PFSK-1 (cell line): ENCODE measurements at regions not wholly inside any gene's neighbourhood (a gene's known extent, or its start where the extent isn't known, plus 50 kb on each side); places are given as distances from the start of the nearest gene placed in this dataset.

ENCODE experiments used
- FOXP2 ChIP-seq: optimal IDR thresholded peaks from 2 replicates; pipeline ENCODE3; 2011; ENCODE audit warnings: borderline replicate concordance, control low read depth, inconsistent platforms; ENCODE audit not compliant: insufficient read depth; ENCODE audit errors: extremely low read length, extremely low read depth
- POLR2AphosphoS5 ChIP-seq: IDR thresholded peaks from 2 replicates; pipeline ENCODE4 v1.6.1; 2012; ENCODE audit warnings: low read depth, mild to moderate bottlenecking, control low read depth, low read length, moderate library complexity
- REST ChIP-seq, 2 experiments: IDR thresholded peaks; 2 replicates each; pipeline versions ENCODE4 v1.6.1 to v1.8.0; 2011 to 2012; ENCODE audit warnings: low read depth in 2 of 2, low read length in 2 of 2, control low read depth in 1 of 2, inconsistent platforms in 1 of 2, mild to moderate bottlenecking in 1 of 2, moderate library complexity in 1 of 2; ENCODE audit not compliant: insufficient read depth in 1 of 2
- SIN3A ChIP-seq: IDR thresholded peaks from 2 replicates; pipeline ENCODE4 v1.6.1; 2012; ENCODE audit warnings: mild to moderate bottlenecking, low read length, moderate library complexity, borderline replicate concordance; ENCODE audit not compliant: insufficient read depth
- TAF1 ChIP-seq: IDR thresholded peaks from 2 replicates; pipeline ENCODE4 v1.6.1; 2012; ENCODE audit warnings: low read length, control low read depth, borderline replicate concordance; ENCODE audit not compliant: insufficient read depth

GRCh38 chr3:104648823-104649222 is 717.9 kb upstream of the ALCAM start:
- TF ChIP-seq TAF1 (no peak), SIN3A (no peak), REST (IDR thresholded peaks at IDR 0.05; ENCODE audit: insufficient read depth in 1 of 2, low read depth in 2 of 2, low read length in 2 of 2) (no peak), POLR2AphosphoS5 (no peak), FOXP2 (no peak)

GRCh38 chr3:104669083-104669482 is 697.6 kb upstream of the ALCAM start:
- TF ChIP-seq SIN3A: no peak
- no peak for TF ChIP-seq REST (IDR thresholded peaks at IDR 0.05; ENCODE audit: insufficient read depth in 1 of 2, low read depth in 2 of 2, low read length in 2 of 2)
- TF ChIP-seq TAF1: no peak
- no peak for TF ChIP-seq FOXP2
- TF ChIP-seq POLR2AphosphoS5: no peak

GRCh38 chr3:104672331-104672730 is 694.4 kb upstream of the ALCAM start:
- TF ChIP-seq REST (IDR thresholded peaks at IDR 0.05; ENCODE audit: insufficient read depth in 1 of 2, low read depth in 2 of 2, low read length in 2 of 2) (no peak), FOXP2 (no peak), TAF1 (no peak), POLR2AphosphoS5 (no peak), SIN3A (no peak)

- TF ChIP-seq TAF1 (no peak), REST (IDR thresholded peaks at IDR 0.05; ENCODE audit: insufficient read depth in 1 of 2, low read depth in 2 of 2, low read length in 2 of 2) (no peak), FOXP2 (no peak), SIN3A (no peak), POLR2AphosphoS5 (no peak)
Observed at GRCh38 chr3:104673981-104674380, 692.7 kb upstream of the ALCAM start.

GRCh38 chr3:104676241-104676640 is 690.5 kb upstream of the ALCAM start:
- no peak for TF ChIP-seq SIN3A
